Osteocyte (in vitro differentiated cells): ENCODE measurements at regions not wholly inside any gene's neighbourhood (a gene's known extent, or its start where the extent isn't known, plus 50 kb on each side); places are given as distances from the start of the nearest gene placed in this dataset.

Experiments used
- DNase-seq: peaks from one replicate; pipeline ENCODE4 v3.0.0; 2021; ENCODE audit warnings: mixed read lengths; ENCODE audit not compliant: unreplicated experiment; ENCODE audit errors: extremely low spot score
- H3K27ac Mint-ChIP-seq: one replicate; pipeline ENCODE4 v1.8.0; 2021; ENCODE audit warnings: mild to moderate bottlenecking, mixed read lengths; ENCODE audit not compliant: unreplicated experiment
- H3K27me3 Mint-ChIP-seq: one replicate; pipeline ENCODE4 v1.8.0; 2021; ENCODE audit warnings: mixed read lengths; ENCODE audit not compliant: unreplicated experiment
- H3K36me3 Mint-ChIP-seq: one replicate; pipeline ENCODE4 v1.8.0; 2021; ENCODE audit warnings: mixed read lengths; ENCODE audit not compliant: unreplicated experiment
- H3K4me1 Mint-ChIP-seq: one replicate; pipeline ENCODE4 v1.8.0; 2021; ENCODE audit warnings: mixed read lengths; ENCODE audit not compliant: unreplicated experiment
- H3K4me3 Mint-ChIP-seq: one replicate; pipeline ENCODE4 v1.8.0; 2021; ENCODE audit warnings: mild to moderate bottlenecking, moderate library complexity, mixed read lengths; ENCODE audit not compliant: unreplicated experiment
- H3K9me3 Mint-ChIP-seq: one replicate; pipeline ENCODE4 v1.8.0; 2021; ENCODE audit warnings: mixed read lengths; ENCODE audit not compliant: unreplicated experiment
- TF ChIP-seq, protein P1 (sequence below): fragments of 200-600 bp; sonication (generic); IDR thresholded peaks from 2 replicates; pipeline ENCODE4 v1.5.0; 2021; ENCODE audit warnings: antibody characterized with exemption, mild to moderate bottlenecking, moderate library complexity

DNA sequence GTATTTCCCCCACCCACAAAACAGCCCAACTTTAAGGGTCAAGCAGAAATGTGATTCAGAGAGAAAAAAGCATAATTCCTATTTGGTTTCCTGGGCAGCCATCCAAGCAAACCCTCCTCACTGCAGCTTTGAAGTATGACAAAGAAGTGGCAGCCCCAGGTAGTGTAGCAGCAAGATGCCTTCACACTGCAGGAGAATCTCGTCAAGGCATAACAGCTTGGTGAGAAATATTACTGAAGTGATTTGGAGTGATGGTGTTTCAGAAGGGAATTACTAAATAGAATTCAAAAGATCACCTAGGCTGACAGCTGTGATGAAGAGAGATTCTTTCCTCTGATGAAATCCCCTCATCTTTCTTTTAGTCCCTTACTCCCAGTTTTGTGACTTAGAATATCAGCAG is 173.9 kb downstream of the PYDC2 start:
- no peak for DNase-seq
- H3K4me3 Mint-ChIP-seq = no peak overlapping the region
- H3K36me3 Mint-ChIP-seq = no peaks in the 10 kb centered on the region
- TF ChIP-seq, protein P1, sequence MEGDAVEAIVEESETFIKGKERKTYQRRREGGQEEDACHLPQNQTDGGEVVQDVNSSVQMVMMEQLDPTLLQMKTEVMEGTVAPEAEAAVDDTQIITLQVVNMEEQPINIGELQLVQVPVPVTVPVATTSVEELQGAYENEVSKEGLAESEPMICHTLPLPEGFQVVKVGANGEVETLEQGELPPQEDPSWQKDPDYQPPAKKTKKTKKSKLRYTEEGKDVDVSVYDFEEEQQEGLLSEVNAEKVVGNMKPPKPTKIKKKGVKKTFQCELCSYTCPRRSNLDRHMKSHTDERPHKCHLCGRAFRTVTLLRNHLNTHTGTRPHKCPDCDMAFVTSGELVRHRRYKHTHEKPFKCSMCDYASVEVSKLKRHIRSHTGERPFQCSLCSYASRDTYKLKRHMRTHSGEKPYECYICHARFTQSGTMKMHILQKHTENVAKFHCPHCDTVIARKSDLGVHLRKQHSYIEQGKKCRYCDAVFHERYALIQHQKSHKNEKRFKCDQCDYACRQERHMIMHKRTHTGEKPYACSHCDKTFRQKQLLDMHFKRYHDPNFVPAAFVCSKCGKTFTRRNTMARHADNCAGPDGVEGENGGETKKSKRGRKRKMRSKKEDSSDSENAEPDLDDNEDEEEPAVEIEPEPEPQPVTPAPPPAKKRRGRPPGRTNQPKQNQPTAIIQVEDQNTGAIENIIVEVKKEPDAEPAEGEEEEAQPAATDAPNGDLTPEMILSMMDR = no peak
- no peak overlapping the region for H3K27ac Mint-ChIP-seq
- H3K27me3 Mint-ChIP-seq = peaks cover 4% of the 10 kb centered on the region
- H3K4me1 Mint-ChIP-seq = no peaks in the 10 kb centered on the region
- no peaks in the 10 kb centered on the region for H3K9me3 Mint-ChIP-seq

DNA sequence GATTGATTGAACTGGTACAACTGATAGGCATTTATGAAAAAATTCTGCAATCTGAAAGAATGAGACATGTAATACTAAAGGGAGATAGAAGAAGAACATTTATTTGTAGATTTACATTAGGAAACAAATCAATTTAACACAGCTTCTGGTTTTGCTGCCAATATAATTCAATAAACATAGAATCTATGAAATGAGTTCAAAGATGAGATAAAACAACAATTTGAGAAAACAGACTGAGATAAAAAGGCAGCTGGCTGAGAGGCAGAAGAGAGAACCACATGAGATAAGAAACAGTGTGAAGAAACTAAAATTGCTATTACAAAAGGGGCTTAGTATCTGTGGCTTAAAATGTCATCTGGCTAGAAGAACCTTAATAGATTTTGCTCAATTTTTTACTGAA is 176.6 kb downstream of the PYDC2 start:
- Mint-ChIP-seq H3K9me3 (no peaks in the 10 kb centered on the region), H3K4me3 (no peak overlapping the region), H3K4me1 (no peaks in the 10 kb centered on the region), H3K27me3 (peaks cover 4% of the 10 kb centered on the region), H3K36me3 (no peaks in the 10 kb centered on the region), H3K27ac (no peak overlapping the region)
- TF ChIP-seq, protein P1 = no peak
- no peak for DNase-seq

DNA sequence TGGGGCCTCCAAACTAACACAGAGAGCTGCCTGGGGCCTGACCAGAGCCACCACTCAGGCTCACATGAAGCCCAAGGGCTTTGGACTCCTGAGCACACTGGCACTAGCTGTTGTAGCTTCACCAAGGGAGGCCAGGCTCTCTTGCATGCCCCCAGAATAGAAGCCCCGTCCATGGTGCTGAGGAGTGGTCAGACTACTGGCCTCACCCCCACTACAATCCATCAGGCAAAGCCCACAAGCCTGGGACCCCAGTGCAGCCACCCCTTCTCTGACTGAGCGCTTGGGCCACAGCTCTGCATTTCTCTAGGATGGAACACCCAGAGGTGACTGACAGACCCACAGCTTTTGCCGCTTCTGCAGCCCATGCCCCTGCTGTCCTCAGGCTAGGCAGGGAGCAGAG is 180.8 kb downstream of the PYDC2 start:
- Mint-ChIP-seq H3K36me3 (no peaks in the 10 kb centered on the region), H3K27me3 (no peaks in the 10 kb centered on the region), H3K4me3 (no peak overlapping the region), H3K4me1 (no peaks in the 10 kb centered on the region), H3K27ac (no peak overlapping the region), H3K9me3 (peaks cover 25% of the 10 kb centered on the region)
- no peak for DNase-seq
- TF ChIP-seq, protein P1 = no peak

DNA sequence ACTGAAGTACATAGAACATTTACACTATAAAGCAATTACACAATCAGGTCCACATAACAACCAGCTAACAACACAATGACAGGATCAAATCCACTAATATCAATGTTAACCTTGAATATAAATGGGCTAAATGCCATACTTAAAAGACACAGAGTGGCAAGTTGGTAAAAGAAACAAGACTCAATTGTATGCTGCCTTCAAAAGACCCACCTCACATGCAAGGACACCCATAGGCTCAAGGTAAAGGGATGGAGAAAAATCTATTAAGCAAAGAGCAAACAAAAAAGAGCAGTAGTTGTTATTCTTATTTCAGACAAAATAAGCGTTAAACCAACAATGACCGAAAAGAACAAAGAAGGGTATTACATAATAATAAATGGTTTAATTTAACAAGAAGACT is 183.3 kb downstream of the PYDC2 start:
- TF ChIP-seq, protein P1 = no peak
- no peaks in the 10 kb centered on the region for H3K4me1 Mint-ChIP-seq
- H3K27me3 Mint-ChIP-seq = no peaks in the 10 kb centered on the region
- H3K4me3 Mint-ChIP-seq = no peak overlapping the region
- H3K9me3 Mint-ChIP-seq = peaks cover 31% of the 10 kb centered on the region
- H3K36me3 Mint-ChIP-seq = no peaks in the 10 kb centered on the region
- no peak overlapping the region for H3K27ac Mint-ChIP-seq
- DNase-seq = no peak

DNA sequence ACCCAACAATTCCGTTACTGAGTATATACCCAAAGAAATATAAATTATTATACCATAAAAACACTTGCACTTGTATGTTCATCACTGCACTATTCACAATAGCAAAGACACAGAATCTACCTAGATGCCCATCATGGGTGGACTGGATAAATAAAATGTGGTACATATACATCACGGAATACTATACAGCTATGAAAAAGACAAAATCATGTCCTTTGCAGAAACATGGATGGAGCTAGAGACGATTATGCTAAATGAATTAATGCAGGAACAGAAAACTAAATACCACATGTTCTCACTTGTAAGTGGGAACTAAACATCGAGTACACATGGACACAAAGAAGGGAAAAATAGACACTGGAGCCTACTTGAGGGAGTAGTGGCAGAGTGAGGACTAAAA is 185.3 kb downstream of the PYDC2 start:
- TF ChIP-seq, protein P1 = no peak
- no peaks in the 10 kb centered on the region for H3K27me3 Mint-ChIP-seq
- H3K27ac Mint-ChIP-seq = no peak overlapping the region
- H3K36me3 Mint-ChIP-seq = no peaks in the 10 kb centered on the region
- peaks cover 34% of the 10 kb centered on the region for H3K9me3 Mint-ChIP-seq
- no peaks in the 10 kb centered on the region for H3K4me1 Mint-ChIP-seq
- DNase-seq = no peak
- no peak overlapping the region for H3K4me3 Mint-ChIP-seq
